NCI-H1105 (cell line): ENCODE measurements at regions not wholly inside any gene's neighbourhood (a gene's known extent, or its start where the extent isn't known, plus 50 kb on each side); places are given as distances from the start of the nearest gene placed in this dataset.

Experiments used
- DNase-seq: peaks from one replicate; lab custom pipeline; 2025; lab: John Stamatoyannopoulos, UW

GRCh38 chr11:27968461-27968860 lies 139.5 kb downstream of the KIF18A start:
- no peak for DNase-seq

- no peak for DNase-seq
Measured at GRCh38 chr11:27965559-27965958, 142.4 kb downstream of the KIF18A start.

GRCh38 chr11:27963370-27963769 lies 144.6 kb downstream of the KIF18A start:
- DNase-seq, result peak; percentile 67

- no peak for DNase-seq
Measured at GRCh38 chr11:27949951-27950738, 157.8 kb downstream of the KIF18A start.

GRCh38 chr11:27945348-27945747 lies 162.6 kb downstream of the KIF18A start:
- no peak for DNase-seq

GRCh38 chr11:27938011-27938410 lies 169.9 kb downstream of the KIF18A start:
- no peak for DNase-seq

GRCh38 chr11:27934830-27935145 lies 173.2 kb downstream of the KIF18A start:
- DNase-seq, result no peak

- DNase-seq, result no peak
Measured at GRCh38 chr11:27933992-27934829, 173.7 kb downstream of the KIF18A start.

GRCh38 chr11:27931770-27932169 lies 176.2 kb downstream of the KIF18A start:
- DNase-seq, result no peak

- DNase-seq, result no peak
Measured at GRCh38 chr11:27930946-27931345, 177.0 kb downstream of the KIF18A start.

GRCh38 chr11:27928809-27929208 lies 179.1 kb downstream of the KIF18A start:
- DNase-seq, result no peak

GRCh38 chr11:27926981-27927481 lies 180.9 kb downstream of the KIF18A start:
- DNase-seq, result no peak

GRCh38 chr11:27926486-27926885 lies 181.5 kb downstream of the KIF18A start:
- DNase-seq, result no peak

GRCh38 chr11:27921472-27921871 lies 186.5 kb downstream of the KIF18A start:
- DNase-seq, result no peak

- no peak for DNase-seq
Measured at GRCh38 chr11:27916541-27917100, 191.3 kb downstream of the KIF18A start.

GRCh38 chr11:27914080-27914479 lies 193.9 kb downstream of the KIF18A start:
- no peak for DNase-seq

GRCh38 chr11:27913650-27914049 lies 194.3 kb downstream of the KIF18A start:
- DNase-seq, result no peak

- no peak for DNase-seq
Measured at GRCh38 chr11:27912916-27913315, 195.0 kb downstream of the KIF18A start.

GRCh38 chr11:27910186-27910931 lies 197.6 kb downstream of the KIF18A start:
- no peak for DNase-seq

GRCh38 chr11:27909386-27909785 lies 198.6 kb downstream of the KIF18A start:
- no peak for DNase-seq

- no peak for DNase-seq
Measured at GRCh38 chr11:27908621-27909020, 199.3 kb downstream of the KIF18A start.

GRCh38 chr11:27907530-27907929 lies 200.4 kb downstream of the KIF18A start:
- no peak for DNase-seq
